ENCODE measurements at regions not wholly inside any gene's neighbourhood (a gene's known extent, or its start where the extent isn't known, plus 50 kb on each side); places are given as distances from the start of the nearest gene placed in this dataset.
"Not testable (repeated sequence)": the region's sequence is repeated elsewhere in the genome, so short reads cannot be mapped to it uniquely, and the experiment has no call there.

GRCh38 chr16:29290631-29291247, 115.8 kb downstream of the NPIPB11 start:
- H3K27ac ChIP-seq: peak overlapping the region; percentile 27 to 74 (median 48)
- peaks cover 41% of the 10 kb centered on the region for H3K4me1 ChIP-seq
- H3K9me3 ChIP-seq: no peaks in the 10 kb centered on the region
- peak; percentile 92 for ATAC-seq
- DNase-seq: peak; percentile 92 to 98 (median 97)
- 23 to 80% methylated on average over 1 to 23 of the region's 24 CpGs for WGBS, 2 donors
- TF ChIP-seq CTCF (IDR thresholded peaks at IDR 0.05) (no peak), POLR2A (IDR thresholded peaks at IDR 0.05) (peak in 1 of 3 donors; percentile 17)
- H3K4me3 ChIP-seq: no peak overlapping the region
- intact Hi-C loops (cut with DNase I): no loop called here
- H3K27me3 ChIP-seq: no peaks in the 10 kb centered on the region
- no peaks in the 10 kb centered on the region for H3K36me3 ChIP-seq (replicated peaks in 1 of 2; ENCODE audit: insufficient read depth in 1 of 2, low read depth in 2 of 2)

- ATAC-seq; H3K27ac ChIP-seq; H3K36me3 ChIP-seq (replicated peaks in 1 of 2; ENCODE audit: insufficient read depth in 1 of 2, low read depth in 2 of 2); intact Hi-C loops (cut with DNase I); H3K4me3 ChIP-seq; H3K27me3 ChIP-seq; H3K9me3 ChIP-seq: not testable (repeated sequence)
- H3K4me1 ChIP-seq: peaks cover 42% of the 10 kb centered on the region
- peak in 1 of 4 donors; percentile 40 for DNase-seq
- 87 to 93% methylated on average over 5 to 13 of the region's 13 CpGs for WGBS, 2 donors
Observed at GRCh38 chr16:29289516-29290239, 116.8 kb downstream of the NPIPB11 start.

DNA sequence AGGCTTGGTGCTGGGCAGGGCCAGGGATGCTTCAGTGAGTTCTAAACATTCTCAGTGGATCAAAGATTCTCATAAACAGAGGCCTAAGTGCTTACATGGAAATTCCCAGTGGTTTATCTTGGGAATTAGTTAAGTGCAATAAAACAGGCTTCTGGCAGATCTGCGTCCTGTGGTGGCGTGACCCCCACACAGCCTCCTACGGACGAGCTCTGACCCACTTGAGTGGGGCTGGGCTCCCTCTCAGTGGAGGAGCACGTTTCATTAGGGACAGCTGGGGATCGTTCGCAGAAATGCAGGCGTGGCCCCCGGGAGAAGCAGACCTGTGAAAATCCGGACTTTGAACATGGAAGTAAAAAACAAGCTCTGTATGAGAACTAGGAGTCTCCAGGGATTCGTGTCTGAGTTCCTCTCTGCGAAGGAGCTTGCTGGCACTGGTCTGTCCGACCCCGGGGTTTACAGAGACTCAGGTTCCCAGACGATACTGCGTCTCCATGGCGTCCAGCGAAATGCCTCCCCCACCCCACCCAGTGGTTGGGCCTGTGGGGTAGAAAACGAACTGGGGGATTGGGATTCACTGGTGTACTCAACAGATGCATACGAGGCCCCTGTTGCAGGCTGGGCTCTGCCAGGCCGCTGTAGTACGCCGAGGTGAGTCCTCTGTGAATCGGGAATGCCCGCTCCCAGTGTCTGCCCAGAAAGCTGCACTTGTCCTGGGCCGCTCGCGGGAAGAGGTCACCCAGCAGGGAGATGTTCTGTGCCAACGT, 117.6 kb downstream of the NPIPB11 start:
- H3K27ac ChIP-seq; H3K27me3 ChIP-seq; H3K36me3 ChIP-seq (replicated peaks in 1 of 2; ENCODE audit: insufficient read depth in 1 of 2, low read depth in 2 of 2); H3K4me3 ChIP-seq; intact Hi-C loops (cut with DNase I); ATAC-seq; H3K9me3 ChIP-seq: not testable (repeated sequence)
- WGBS, 2 donors: 75 to 85% methylated on average over 25 to 28 of the region's 29 CpGs
- H3K4me1 ChIP-seq: peaks cover 42% of the 10 kb centered on the region
- DNase-seq: peak in 1 of 4 donors; percentile 46

- H3K9me3 ChIP-seq; intact Hi-C loops (cut with DNase I); H3K27ac ChIP-seq; H3K4me3 ChIP-seq; H3K27me3 ChIP-seq; H3K36me3 ChIP-seq (replicated peaks in 1 of 2; ENCODE audit: insufficient read depth in 1 of 2, low read depth in 2 of 2); DNase-seq; ATAC-seq: not testable (repeated sequence)
- H3K4me1 ChIP-seq: peaks cover 35% of the 10 kb centered on the region
- WGBS, 2 donors: 86 to 89% methylated on average over 9 to 11 of the region's 14 CpGs
Observed at GRCh38 chr16:29287871-29288535, 118.5 kb downstream of the NPIPB11 start.

DNA sequence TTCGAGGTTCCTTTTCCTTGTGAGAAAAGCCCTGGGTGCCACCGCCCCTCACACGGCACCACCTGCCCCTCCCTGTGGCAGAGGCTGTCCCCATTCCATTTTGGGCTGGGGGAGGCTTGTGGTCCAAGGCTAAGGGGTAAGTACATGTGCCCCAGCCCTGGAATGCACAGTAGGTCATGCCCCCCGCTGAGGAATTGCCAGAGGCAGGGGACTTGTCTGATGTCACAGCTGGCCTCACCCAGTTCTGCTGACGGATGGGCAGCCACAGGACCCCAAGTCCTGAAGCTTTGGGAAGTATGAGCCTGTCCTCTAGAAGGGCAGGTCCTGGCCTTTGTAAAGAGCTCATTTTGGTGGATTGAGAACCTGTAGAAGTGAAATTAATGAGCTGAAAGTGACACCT, 119.3 kb downstream of the NPIPB11 start:
- ATAC-seq; H3K4me3 ChIP-seq; DNase-seq; H3K36me3 ChIP-seq (replicated peaks in 1 of 2; ENCODE audit: insufficient read depth in 1 of 2, low read depth in 2 of 2); H3K9me3 ChIP-seq; H3K27ac ChIP-seq; intact Hi-C loops (cut with DNase I); H3K27me3 ChIP-seq: not testable (repeated sequence)
- WGBS, 2 donors: 80 to 83% methylated on average over 3 to 5 of the region's 5 CpGs
- H3K4me1 ChIP-seq: peaks cover 27% of the 10 kb centered on the region

DNA sequence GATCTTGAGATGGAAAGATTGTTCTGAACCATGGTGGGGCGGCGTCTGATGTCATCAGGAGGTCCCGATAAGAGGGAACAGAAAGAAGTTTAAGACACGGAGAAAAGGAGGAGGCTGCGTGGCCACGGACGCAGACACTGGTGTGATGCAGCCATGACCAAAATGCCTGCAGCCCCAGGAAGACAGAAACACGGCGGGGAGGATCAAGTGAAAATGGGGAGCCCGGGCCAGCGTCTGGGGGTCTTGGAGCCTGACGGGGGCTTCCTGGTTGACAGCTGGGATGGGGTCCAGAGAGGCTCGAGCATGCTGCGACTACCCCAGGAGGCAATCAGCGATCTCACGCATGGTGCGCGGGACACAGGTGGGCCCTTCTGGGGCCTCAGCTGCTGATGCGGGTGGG, 119.7 kb downstream of the NPIPB11 start:
- H3K4me3 ChIP-seq; H3K9me3 ChIP-seq; intact Hi-C loops (cut with DNase I); H3K27ac ChIP-seq; H3K27me3 ChIP-seq; DNase-seq; H3K36me3 ChIP-seq (replicated peaks in 1 of 2; ENCODE audit: insufficient read depth in 1 of 2, low read depth in 2 of 2); ATAC-seq: not testable (repeated sequence)
- WGBS, 2 donors: 81 to 92% methylated on average over 19 of the region's 19 CpGs
- H3K4me1 ChIP-seq: peaks cover 23% of the 10 kb centered on the region

DNA sequence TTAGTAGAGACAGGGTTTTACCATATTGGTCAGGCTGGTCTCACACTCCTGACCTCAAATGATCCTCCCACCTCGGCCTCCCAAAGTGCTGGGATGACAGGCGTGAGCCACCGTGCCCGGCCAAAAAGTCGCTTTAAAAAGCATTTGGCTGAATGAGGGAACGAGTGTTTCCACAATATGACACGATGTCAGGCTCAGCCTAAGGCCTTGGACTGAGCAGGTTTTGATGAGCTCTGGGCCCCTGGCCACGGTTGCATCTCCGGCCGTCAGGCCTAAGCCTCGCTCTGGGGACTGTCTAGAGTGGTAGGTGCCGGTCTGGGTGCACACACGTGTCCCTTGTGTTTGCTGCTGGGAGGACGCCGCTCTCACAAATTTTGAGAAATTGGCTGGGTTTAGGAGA, 120.3 kb downstream of the NPIPB11 start:
- H3K9me3 ChIP-seq; H3K36me3 ChIP-seq (replicated peaks in 1 of 2; ENCODE audit: insufficient read depth in 1 of 2, low read depth in 2 of 2); ATAC-seq; H3K27me3 ChIP-seq; H3K4me3 ChIP-seq; intact Hi-C loops (cut with DNase I); DNase-seq; H3K27ac ChIP-seq: not testable (repeated sequence)
- WGBS, 2 donors: 86 to 91% methylated on average over 15 of the region's 15 CpGs
- peaks cover 16% of the 10 kb centered on the region for H3K4me1 ChIP-seq

DNA sequence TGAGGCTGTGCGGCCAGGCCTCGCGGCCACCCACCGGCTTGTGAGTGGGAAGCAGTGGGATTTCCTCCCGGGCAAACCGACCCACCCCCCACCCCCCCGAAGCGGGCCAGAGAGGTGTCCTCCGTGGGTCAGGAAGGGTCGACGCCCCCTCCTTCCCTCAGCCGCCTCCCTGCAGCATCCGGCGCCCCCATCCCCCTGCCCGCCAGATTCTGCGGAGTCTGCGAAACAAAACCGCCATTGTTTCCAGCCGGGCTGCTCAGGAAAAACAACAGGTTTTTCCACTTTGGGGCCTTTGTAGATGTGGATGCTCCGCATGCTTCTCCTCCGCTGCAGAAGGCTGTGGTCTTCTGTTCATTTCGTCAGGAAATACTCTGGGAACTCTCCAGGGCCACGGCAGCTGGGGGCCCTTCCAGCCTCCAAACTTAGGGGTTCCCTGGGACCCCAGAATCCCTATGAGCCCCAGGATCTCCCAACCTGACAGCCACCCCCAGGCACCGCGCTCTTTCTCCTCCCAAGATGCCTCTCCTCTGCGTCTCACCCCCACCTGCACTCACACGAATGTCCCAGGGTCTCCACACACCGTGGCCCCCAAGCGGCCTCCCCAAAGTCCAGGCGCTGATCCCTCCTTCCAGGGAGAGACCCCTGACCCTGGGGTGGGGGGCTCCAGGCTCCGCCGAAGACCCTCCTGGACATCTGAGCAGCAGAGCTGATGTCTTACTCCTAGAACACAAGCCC, 121.2 kb downstream of the NPIPB11 start:
- H3K27me3 ChIP-seq; H3K4me3 ChIP-seq; H3K9me3 ChIP-seq; intact Hi-C loops (cut with DNase I); H3K36me3 ChIP-seq (replicated peaks in 1 of 2; ENCODE audit: insufficient read depth in 1 of 2, low read depth in 2 of 2): not testable (repeated sequence)
- Histone ChIP-seq H3K4me1 (peaks cover 10% of the 10 kb centered on the region), H3K27ac (peak overlapping the region in 3 of 4 donors; percentile 58 to 73 (median 59))
- peak in 2 of 4 donors; percentile 44 to 48 for DNase-seq
- peak; percentile 67 for ATAC-seq
- WGBS, 2 donors: 38 to 66% methylated on average over 13 to 32 of the region's 32 CpGs

DNA sequence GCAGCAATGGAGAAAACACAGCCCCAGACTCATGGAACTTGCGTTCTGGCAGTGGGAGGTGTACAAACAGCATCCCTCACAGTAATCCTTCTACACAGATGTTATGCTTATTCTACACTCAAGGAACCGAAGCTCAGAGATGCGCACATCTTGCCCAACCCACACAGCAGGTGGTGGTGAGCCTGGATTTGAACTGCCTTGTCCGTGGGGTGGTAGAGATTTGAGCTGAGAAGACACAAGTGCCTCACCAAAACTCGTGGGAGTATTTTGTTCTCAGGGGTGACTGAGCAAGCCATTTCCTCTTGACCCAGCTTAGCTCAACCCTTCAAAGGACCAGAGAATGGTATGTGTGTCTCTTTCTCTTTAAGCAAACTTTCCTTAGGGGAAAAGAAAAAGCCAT, 121.8 kb downstream of the NPIPB11 start:
- H3K4me1 ChIP-seq: peaks cover 10% of the 10 kb centered on the region
- intact Hi-C loops (cut with DNase I); H3K4me3 ChIP-seq; H3K27me3 ChIP-seq; ATAC-seq; H3K36me3 ChIP-seq (replicated peaks in 1 of 2; ENCODE audit: insufficient read depth in 1 of 2, low read depth in 2 of 2); DNase-seq; H3K9me3 ChIP-seq: not testable (repeated sequence)
- 80 to 92% methylated on average over 5 of the region's 5 CpGs for WGBS, 2 donors
- peak overlapping the region in 3 of 4 donors; percentile 58 to 73 (median 59) for H3K27ac ChIP-seq

DNA sequence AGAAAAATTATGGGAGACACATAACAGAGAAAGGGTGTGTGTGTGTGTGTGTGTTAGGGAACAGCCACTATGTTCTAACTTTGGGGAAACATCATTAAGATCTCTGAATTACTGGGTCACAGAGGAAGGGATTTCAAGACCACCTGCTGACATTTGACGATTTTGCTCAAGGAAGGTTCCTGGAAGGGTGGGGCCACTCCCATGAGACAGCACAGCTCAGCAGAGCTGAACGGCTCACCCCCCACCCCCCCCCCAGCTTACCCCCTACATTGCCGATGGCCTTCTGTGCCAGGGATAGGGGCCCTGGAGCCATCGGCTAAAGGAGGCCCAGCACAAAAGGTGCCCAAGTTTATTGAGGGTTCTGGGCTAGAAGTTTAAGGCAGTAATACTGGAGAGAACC, 122.4 kb downstream of the NPIPB11 start:
- ATAC-seq; H3K4me3 ChIP-seq; H3K27me3 ChIP-seq; H3K27ac ChIP-seq; DNase-seq; H3K9me3 ChIP-seq; H3K36me3 ChIP-seq (replicated peaks in 1 of 2; ENCODE audit: insufficient read depth in 1 of 2, low read depth in 2 of 2); intact Hi-C loops (cut with DNase I): not testable (repeated sequence)
- peaks cover 10% of the 10 kb centered on the region for H3K4me1 ChIP-seq
- WGBS, 2 donors: 42 to 75% methylated on average over 2 to 3 of the region's 4 CpGs

Data from body of pancreas (tissue), 4 donors.